ENCODE measurements at regions not wholly inside any gene's neighbourhood (a gene's known extent, or its start where the extent isn't known, plus 50 kb on each side); places are given as distances from the start of the nearest gene placed in this dataset.

- TF ChIP-seq, protein P1, sequence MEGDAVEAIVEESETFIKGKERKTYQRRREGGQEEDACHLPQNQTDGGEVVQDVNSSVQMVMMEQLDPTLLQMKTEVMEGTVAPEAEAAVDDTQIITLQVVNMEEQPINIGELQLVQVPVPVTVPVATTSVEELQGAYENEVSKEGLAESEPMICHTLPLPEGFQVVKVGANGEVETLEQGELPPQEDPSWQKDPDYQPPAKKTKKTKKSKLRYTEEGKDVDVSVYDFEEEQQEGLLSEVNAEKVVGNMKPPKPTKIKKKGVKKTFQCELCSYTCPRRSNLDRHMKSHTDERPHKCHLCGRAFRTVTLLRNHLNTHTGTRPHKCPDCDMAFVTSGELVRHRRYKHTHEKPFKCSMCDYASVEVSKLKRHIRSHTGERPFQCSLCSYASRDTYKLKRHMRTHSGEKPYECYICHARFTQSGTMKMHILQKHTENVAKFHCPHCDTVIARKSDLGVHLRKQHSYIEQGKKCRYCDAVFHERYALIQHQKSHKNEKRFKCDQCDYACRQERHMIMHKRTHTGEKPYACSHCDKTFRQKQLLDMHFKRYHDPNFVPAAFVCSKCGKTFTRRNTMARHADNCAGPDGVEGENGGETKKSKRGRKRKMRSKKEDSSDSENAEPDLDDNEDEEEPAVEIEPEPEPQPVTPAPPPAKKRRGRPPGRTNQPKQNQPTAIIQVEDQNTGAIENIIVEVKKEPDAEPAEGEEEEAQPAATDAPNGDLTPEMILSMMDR (IDR thresholded peaks at IDR 0.05; ENCODE audit: insufficient read depth, low read length): no peak
- H3K4me3 ChIP-seq (ENCODE audit: low read depth, low read length): no peak overlapping the region
These were observed 438.3 kb downstream of the CENPC start for GRCh38 chr4:67106861-67107460.

GRCh38 chr4:67104145-67104544, 441.2 kb downstream of the CENPC start:
- DNase-seq (ENCODE audit: low read depth): no peak
- TF ChIP-seq, protein P1 (IDR thresholded peaks at IDR 0.05; ENCODE audit: insufficient read depth, low read length): no peak

More at GRCh38 chr4:67106861-67107460, 438.3 kb downstream of the CENPC start:
- DNase-seq (ENCODE audit: low read depth): no peak

GRCh38 chr4:67103001-67103747, 442.1 kb downstream of the CENPC start:
- H3K4me3 ChIP-seq (ENCODE audit: low read depth, low read length): no peak overlapping the region
- TF ChIP-seq, protein P1 (IDR thresholded peaks at IDR 0.05; ENCODE audit: insufficient read depth, low read length): no peak
- no peak for DNase-seq (ENCODE audit: low read depth)

More at GRCh38 chr4:67104145-67104544, 441.2 kb downstream of the CENPC start:
- H3K4me3 ChIP-seq (ENCODE audit: low read depth, low read length): no peak overlapping the region

GRCh38 chr4:67101612-67102011, 443.7 kb downstream of the CENPC start:
- no peak for DNase-seq (ENCODE audit: low read depth)
- H3K4me3 ChIP-seq (ENCODE audit: low read depth, low read length): no peak overlapping the region
- TF ChIP-seq, protein P1 (IDR thresholded peaks at IDR 0.05; ENCODE audit: insufficient read depth, low read length): no peak

DNA sequence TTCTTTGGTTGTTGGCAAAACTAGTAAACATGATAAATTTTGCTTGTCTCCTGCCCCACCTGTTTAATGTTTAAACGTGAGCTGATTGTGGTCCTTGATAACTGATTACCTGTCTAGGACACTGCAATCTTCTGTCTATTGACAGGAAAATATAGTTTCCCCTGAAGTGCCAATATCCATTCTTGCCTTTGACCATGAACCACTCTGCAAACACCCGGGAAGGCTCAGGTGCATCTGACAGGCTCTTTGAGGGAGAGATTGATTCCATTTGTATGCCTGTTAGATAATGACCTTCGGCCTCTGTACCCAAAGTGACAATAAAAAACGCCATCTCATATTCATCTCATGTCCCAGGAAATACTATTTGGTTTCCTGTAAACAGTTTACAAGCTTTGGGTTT, 453.0 kb downstream of the CENPC start:
- TF ChIP-seq, protein P1 (IDR thresholded peaks at IDR 0.05; ENCODE audit: insufficient read depth, low read length): no peak
- no peak for DNase-seq (ENCODE audit: low read depth)
- no peak overlapping the region for H3K4me3 ChIP-seq (ENCODE audit: low read depth, low read length)

- DNase-seq (ENCODE audit: low read depth): no peak
- H3K4me3 ChIP-seq (ENCODE audit: low read depth, low read length): no peak overlapping the region
- TF ChIP-seq, protein P1 (IDR thresholded peaks at IDR 0.05; ENCODE audit: insufficient read depth, low read length): no peak
These were observed 453.6 kb downstream of the CENPC start for GRCh38 chr4:67091673-67092072.

Data from fibroblast of the aortic adventitia (primary cell).